ENCODE measurements at regions not wholly inside any gene's neighbourhood (a gene's known extent, or its start where the extent isn't known, plus 50 kb on each side); places are given as distances from the start of the nearest gene placed in this dataset.

DNA sequence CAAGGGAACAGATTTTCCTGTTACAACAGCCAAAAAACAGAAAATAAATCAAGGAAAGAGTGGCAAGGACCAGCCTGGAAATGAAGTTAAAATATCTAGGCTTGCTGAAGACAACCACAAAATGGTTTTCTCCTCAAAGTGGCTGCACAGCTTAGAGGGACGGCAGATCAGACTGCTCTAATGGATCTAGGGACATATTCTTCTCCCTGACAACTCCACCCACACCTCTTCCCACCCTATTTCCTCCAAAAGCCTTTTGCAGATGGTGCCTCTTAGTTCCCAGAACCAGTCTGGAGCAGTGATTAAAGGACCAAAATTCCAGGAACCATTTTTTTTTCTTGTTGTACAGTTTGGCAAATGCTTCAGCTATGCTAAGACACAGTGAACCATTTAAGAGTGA lies 220.2 kb upstream of the SIX2 start:
- Mint-ChIP-seq H3K36me3 (ENCODE audit: low read depth) (no peaks in the 10 kb centered on the region), H3K27ac (ENCODE audit: unreplicated experiment) (no peak overlapping the region), H3K4me1 (peaks cover 4% of the 10 kb centered on the region), H3K27me3 (ENCODE audit: low read depth) (no peaks in the 10 kb centered on the region), H3K4me3 (no peak overlapping the region), H3K9me3 (peaks cover 2% of the 10 kb centered on the region)
- TF ChIP-seq, protein P1, sequence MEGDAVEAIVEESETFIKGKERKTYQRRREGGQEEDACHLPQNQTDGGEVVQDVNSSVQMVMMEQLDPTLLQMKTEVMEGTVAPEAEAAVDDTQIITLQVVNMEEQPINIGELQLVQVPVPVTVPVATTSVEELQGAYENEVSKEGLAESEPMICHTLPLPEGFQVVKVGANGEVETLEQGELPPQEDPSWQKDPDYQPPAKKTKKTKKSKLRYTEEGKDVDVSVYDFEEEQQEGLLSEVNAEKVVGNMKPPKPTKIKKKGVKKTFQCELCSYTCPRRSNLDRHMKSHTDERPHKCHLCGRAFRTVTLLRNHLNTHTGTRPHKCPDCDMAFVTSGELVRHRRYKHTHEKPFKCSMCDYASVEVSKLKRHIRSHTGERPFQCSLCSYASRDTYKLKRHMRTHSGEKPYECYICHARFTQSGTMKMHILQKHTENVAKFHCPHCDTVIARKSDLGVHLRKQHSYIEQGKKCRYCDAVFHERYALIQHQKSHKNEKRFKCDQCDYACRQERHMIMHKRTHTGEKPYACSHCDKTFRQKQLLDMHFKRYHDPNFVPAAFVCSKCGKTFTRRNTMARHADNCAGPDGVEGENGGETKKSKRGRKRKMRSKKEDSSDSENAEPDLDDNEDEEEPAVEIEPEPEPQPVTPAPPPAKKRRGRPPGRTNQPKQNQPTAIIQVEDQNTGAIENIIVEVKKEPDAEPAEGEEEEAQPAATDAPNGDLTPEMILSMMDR (conservative IDR thresholded peaks at IDR 0.05) = no peak
- DNase-seq (ENCODE audit: low read depth, low spot score) = no peak

DNA sequence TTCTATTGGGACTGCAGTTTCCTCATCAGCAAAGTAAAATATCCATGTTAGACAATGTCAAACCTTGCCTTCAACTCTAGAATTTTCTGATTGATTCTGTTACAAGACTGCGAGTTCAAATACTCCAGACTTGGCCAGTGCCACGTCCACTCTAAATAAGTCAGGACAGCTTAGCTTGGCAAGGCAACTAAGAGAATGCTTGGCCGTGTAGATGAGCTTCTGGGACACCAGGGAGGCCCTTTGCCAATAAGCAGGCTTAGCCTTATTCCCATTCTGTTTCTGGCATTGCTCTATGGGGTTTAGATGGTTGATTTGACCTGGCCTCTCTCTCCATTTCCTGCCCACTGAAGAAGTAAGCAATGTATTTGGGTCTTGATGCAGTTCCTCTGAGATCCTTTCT lies 218.1 kb upstream of the SIX2 start:
- TF ChIP-seq, protein P1 (conservative IDR thresholded peaks at IDR 0.05) = no peak
- Mint-ChIP-seq H3K9me3 (peaks cover 2% of the 10 kb centered on the region), H3K4me3 (no peak overlapping the region), H3K27ac (ENCODE audit: unreplicated experiment) (no peak overlapping the region), H3K27me3 (ENCODE audit: low read depth) (no peaks in the 10 kb centered on the region), H3K36me3 (ENCODE audit: low read depth) (no peaks in the 10 kb centered on the region), H3K4me1 (peaks cover 8% of the 10 kb centered on the region)
- no peak for DNase-seq (ENCODE audit: low read depth, low spot score)

DNA sequence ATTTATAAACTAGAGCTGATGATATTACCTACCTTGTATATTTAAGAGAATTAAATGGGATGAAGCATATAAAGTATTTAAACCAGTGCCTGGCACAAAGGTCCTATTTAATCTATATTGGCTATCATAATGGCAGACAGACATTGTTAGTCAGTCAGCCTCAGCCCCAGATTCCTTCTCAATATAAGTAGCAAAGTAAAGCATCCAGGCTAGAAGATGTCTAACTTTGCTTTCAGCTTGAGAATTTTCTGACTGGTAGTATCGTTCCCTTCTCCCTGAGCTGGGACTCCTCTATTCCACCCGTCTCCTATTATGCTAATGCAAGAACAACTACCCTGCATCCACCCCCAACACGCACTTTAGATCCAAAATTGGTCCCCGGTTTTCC lies 215.7 kb upstream of the SIX2 start:
- Mint-ChIP-seq H3K27ac (ENCODE audit: unreplicated experiment) (no peak overlapping the region), H3K36me3 (ENCODE audit: low read depth) (no peaks in the 10 kb centered on the region), H3K27me3 (ENCODE audit: low read depth) (no peaks in the 10 kb centered on the region), H3K4me3 (no peak overlapping the region), H3K4me1 (peaks cover 8% of the 10 kb centered on the region), H3K9me3 (peaks cover 2% of the 10 kb centered on the region)
- TF ChIP-seq, protein P1 (conservative IDR thresholded peaks at IDR 0.05) = no peak
- DNase-seq (ENCODE audit: low read depth, low spot score) = no peak

DNA sequence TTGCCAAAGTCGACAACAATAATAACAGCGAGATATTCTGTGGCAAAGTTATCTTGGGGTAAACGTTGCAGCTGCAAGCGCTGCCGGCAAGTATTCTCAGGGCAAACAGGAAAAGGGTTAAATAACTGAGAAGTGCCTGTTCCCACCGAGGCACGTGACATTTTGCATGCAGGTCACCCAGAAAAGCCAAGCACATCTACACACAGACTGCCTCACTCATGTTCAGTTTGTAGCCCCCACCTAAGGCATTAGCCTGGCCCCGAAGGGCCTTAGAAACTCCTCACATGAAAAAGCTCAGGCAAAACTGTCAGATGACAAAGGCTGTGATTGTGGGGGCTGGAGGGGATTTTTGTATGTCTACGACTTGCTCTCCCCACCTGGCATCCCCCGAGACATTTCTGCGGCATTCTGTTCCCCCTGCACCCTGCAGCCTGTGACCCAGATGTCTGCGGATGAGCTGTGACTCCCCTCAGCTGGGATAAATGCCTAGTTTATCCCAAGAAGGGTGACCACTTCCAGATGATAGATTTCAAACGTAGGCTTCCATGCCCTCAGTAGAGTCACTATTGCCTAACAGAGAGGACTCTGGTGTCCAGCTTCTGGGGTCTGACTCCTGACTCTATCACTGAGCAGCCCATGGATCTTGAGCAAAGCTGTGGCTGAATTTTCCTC lies 215.2 kb upstream of the SIX2 start:
- Mint-ChIP-seq H3K36me3 (ENCODE audit: low read depth) (no peaks in the 10 kb centered on the region), H3K4me1 (peaks cover 8% of the 10 kb centered on the region), H3K27me3 (ENCODE audit: low read depth) (no peaks in the 10 kb centered on the region), H3K9me3 (peaks cover 2% of the 10 kb centered on the region), H3K4me3 (no peak overlapping the region), H3K27ac (ENCODE audit: unreplicated experiment) (peak overlapping the region; percentile 50)
- TF ChIP-seq, protein P1 (conservative IDR thresholded peaks at IDR 0.05) = no peak
- DNase-seq (ENCODE audit: low read depth, low spot score) = no peak

DNA sequence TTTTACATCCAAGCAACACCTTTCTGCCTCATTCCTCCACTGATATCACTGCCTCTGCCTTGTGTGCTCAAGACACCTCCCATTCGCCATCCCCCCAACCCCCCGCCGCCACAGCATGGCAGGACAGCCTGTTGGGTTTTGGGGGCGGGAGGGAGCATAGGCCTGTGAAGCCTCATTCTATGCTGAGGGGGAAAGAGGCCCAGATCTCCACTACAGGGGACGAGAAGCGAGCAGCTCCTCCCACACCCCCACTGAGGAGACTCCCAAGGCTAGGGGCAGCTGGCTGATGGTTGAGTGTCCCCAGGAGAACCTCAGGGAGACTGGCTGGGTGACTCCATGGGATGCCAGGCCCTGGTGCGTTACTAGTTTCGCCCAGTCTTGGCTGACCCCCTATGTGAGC lies 214.3 kb upstream of the SIX2 start:
- Mint-ChIP-seq H3K4me1 (peaks cover 8% of the 10 kb centered on the region), H3K27ac (ENCODE audit: unreplicated experiment) (no peak overlapping the region), H3K36me3 (ENCODE audit: low read depth) (no peaks in the 10 kb centered on the region), H3K4me3 (no peak overlapping the region), H3K9me3 (peaks cover 2% of the 10 kb centered on the region), H3K27me3 (ENCODE audit: low read depth) (no peaks in the 10 kb centered on the region)
- TF ChIP-seq, protein P1 (conservative IDR thresholded peaks at IDR 0.05) = no peak
- DNase-seq (ENCODE audit: low read depth, low spot score) = no peak

Data from neural crest cell (in vitro differentiated cells).